HG03039 (cell line): ENCODE measurements at regions not wholly inside any gene's neighbourhood (a gene's known extent, or its start where the extent isn't known, plus 50 kb on each side); places are given as distances from the start of the nearest gene placed in this dataset.

Experiments used
- ATAC-seq: cut with Tn5 transposase; IDR thresholded peaks from one replicate; pipeline ENCODE4 v1.9.1; 2021; ENCODE audit warnings: mild to moderate bottlenecking, moderate library complexity; ENCODE audit not compliant: unreplicated experiment

- ATAC-seq = no peak
These were observed 286.1 kb downstream of the SEC14L1 start for GRCh38 chr17:77426676-77427386.

GRCh38 chr17:77427391-77427991, 286.7 kb downstream of the SEC14L1 start:
- ATAC-seq = no peak

- no peak for ATAC-seq
These were observed 287.4 kb downstream of the SEC14L1 start for GRCh38 chr17:77428020-77428748.

DNA sequence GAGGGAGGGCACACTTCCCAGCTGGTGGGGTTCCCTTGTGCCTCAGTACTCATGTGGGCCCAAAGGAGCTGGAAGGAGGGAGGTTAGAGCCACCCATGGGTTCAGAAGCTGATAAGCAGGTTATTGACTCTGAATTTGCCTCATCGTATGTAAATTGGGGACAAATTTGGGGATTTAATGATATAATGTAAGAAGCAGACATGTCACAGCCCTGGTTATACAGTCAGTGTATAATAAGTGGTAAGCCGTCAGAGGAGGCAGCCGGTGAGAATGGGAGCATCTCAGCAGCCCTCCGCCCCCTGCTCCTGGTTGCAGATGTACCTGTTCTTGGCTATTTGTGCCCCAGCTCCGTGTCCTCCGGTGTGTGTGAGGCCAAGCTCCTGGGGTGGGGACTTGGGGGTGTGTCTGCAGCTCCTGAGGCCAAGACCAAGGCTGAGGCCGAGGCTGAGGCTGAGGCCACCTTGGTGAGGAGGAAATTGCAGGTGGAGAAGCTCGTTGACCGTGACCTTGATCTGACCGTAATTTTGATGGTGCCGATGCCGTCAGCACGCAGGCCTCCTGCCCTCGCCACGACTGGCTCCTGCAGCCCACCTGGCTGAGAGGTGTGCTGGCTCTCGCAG, 288.1 kb downstream of the SEC14L1 start:
- ATAC-seq = no peak

GRCh38 chr17:77429369-77429968, 288.7 kb downstream of the SEC14L1 start:
- no peak for ATAC-seq

GRCh38 chr17:77429969-77430752, 289.4 kb downstream of the SEC14L1 start:
- no peak for ATAC-seq

DNA sequence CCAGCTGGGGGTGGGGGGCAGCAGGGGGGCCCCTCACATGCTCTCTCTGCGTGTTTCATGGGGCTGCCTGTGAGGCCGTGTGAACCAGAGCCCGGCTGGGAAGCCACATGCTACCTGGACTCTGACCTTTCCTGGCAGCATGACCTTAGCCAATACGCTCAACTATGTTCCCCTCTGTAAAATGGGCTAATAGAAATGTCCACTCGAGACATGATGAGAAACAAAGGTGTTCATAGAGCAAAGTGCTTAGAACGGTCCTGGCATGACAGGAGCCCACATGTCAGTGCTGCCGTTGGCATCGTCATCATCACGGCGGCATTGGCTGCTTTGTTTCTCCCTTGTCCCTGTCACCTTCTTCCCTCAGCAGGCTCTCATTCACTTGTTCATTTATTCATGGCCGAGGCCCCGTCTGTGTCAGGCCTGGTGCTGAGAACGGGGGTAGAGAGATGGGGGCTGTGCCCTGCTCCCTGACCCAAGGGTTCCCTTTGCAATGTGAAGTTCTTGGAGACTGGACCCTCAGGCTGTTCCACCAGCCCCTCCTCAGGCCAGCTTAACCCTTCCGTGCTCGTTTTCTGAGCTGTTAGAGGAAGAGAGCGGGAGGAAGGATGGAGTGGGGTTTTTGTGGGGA, 291.4 kb downstream of the SEC14L1 start:
- no peak for ATAC-seq

DNA sequence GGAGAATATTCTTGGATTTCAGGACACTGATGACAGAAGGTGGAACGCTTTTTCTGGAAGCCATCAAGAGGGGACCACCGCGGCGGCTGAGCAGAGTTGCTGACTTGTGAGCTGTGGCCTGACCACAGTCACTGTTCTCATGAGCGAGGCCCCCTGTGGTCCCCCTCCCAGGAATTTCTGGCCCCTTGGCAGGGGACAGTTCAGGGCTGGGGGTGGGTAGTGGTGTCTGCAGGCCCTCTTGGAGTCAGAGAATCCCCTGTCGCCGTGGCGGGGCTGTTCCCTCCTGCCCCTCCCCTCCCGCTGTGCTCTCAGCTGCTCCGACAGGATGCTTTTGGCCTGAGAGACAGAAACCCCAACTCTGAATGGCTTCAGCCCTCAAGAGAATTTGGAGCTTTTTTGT, 292.0 kb downstream of the SEC14L1 start:
- no peak for ATAC-seq

DNA sequence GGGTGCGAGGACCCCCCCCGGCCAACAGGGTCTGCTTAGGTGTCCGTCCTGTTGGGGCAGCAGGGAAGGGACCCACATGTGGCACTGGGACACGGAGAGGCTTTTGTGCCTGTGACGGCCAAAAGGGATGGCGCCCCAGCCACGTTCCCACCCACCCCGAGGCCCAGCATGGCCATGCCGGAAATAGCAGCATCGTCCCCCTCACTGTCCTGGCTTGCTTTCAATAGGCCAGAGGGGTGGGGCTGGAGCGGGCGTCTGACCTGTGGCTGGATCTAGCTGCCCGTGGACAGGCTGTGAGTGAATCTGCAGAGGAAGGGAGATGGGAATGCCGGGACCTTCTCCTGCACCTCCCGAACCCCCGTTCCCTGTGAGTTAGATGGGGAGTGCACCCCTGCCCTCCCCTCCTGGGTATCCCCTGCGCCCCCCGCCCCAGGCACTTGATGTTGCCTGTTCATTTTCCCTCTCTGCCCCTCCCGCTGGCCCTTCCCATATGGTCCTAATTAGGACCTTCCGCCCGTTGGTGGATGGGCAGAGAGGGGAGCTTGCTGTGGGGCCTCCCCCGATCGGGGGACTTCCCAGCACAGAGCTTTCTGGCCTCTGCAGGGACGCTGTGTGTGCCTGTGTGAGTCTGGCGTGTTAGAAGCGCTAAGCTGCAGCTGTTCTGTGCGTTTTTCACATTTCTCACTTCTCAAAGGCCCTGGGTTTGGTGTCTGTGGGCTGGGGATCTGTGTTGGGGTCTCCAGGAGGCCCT, 292.8 kb downstream of the SEC14L1 start:
- no peak for ATAC-seq

DNA sequence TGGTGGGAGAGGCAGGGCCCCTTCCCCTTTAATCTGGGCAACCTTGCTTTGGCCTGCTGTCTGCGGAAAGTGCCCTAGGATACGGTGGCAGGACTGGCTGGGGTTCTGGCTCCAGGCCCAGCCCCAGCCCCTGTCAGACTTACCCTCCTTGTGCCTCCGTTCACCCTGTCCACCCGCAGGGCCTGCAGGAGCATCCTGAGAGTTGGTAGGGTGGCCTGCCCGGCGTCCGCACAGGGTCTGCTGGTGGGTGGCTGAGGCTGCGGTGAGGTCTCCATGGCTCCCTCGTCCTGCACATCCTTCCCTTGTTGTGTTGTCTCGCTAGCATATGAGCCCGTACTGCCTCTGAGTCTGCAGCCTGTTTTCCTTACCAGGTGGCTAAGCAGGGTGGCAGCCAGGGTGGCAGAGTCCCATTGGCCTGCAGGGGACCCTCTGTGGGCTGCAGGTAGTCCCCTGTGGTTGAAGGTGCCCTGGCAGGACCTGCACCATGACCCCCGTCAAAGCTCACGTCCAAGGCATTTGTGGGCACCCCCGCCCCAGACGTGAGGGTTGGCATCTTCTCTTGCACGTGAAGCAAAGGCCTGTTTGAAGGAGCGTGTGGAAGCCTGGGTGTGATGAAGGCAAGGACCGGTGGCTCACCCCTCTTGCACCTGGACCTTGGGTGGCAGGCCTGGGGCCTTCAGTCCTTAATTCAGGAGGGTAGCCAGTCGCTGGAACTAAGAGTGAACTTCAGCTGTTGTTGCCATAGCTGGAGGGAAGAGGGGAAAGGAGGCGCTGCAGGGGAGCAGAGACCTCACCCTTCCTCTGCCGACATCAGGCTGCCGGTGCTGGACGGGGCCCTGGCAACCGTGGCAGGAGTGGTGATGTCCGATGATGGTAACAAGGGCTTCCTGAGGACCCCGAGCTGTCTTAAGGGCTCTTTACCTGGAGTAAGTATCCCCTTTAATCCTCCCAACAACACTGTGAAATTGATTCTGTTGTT, 293.7 kb downstream of the SEC14L1 start:
- no peak for ATAC-seq

DNA sequence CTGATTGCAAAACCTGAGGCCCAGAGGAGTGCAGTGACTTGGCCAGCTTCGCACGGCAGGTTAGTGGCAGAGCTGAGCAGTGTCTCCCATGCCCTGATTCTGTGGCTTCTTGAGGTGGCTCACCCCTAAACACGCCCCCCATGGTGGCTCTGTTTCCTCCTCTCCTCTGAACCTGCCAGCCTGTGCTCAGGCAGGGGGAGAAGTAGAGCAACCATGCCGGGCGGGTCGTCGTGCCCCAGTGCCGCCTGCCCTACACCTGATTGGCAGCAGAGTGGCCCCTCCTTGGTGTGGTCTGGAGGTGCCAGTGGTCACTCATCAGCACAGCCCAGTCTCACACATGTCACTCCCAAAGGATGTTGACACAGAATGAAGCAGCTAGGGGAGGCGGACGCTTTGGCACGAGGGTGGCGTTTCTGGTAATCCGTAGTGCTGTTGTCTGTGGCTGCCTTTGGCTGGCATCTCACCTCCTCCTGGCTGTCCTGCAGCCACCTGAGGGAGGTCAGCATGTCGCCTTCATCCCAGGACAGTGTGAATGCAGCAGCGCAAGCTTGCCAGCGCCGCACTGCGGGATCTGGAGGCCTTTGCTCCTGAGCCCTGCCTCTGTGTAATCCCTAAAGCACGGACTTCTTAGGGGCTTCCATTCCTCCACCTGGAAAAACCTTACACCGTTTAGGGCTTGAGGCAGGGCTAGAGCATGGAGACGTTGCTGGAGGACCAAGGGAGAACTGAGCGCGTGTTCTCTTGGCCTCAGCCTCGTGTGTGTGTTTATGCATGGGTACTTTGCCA, 294.7 kb downstream of the SEC14L1 start:
- ATAC-seq = no peak

DNA sequence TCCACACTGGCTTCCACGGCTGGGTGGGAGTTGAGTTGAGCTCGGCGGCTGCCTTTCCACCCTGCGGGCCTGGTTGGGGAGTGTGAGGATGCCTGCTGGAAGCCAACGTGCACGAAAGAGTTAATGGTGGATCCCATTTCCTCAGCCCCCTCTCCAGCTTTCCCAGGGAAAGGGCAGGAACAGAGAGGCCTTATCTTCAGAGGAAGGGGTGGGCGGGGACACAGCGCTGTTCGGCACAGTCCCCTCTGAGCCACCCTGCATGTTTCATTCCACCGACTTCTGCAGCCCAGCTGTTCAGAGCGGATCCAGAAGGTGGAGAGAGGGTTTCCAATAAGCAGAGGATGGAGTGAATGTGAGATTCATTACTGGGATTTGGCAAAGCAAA, 295.3 kb downstream of the SEC14L1 start:
- ATAC-seq = no peak

- no peak for ATAC-seq
These were observed 295.7 kb downstream of the SEC14L1 start for GRCh38 chr17:77436481-77436880.

DNA sequence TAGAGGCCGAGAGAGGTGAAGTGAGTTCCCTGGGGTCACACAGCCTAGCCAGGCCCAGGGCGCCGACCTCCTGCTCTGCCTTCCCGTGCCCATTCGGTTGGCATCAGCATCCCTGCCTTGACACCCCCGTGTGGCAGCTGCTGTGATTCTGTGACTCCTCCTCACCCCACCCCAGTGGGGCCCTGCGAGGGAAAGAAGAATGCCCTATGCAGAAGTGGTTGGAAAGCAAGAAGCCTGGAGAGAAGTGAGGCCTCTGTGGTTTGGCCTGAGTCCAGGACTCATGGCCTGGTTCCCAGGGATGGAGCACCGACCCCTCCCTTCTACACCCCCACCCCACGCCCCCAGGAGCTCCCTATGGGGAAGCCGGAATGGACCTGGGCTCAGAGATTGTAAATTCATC, 296.2 kb downstream of the SEC14L1 start:
- no peak for ATAC-seq

- no peak for ATAC-seq
These were observed 297.0 kb downstream of the SEC14L1 start for GRCh38 chr17:77437747-77438146.

GRCh38 chr17:77438241-77439188, 297.7 kb downstream of the SEC14L1 start:
- no peak for ATAC-seq
